Astrocyte (in vitro differentiated cells and primary cell): ENCODE measurements at regions not wholly inside any gene's neighbourhood (a gene's known extent, or its start where the extent isn't known, plus 50 kb on each side); places are given as distances from the start of the nearest gene placed in this dataset.

ENCODE experiments used
- DNase-seq: peaks from one replicate; pipeline ENCODE4 v3.0.0-alpha.2; 2010; ENCODE audit warnings: low read depth
- FAIRE-seq: peaks from 2 replicates; lab custom pipeline; 2011; peaks lifted over from hg19 to GRCh38; lab: Jason Lieb, UNC
- H2AFZ ChIP-seq: 2 replicates; pipeline ENCODE4 v1.6.0; 2012; ENCODE audit warnings: low read depth, low read length, inconsistent platforms
- H3K27ac ChIP-seq: 2 replicates; pipeline ENCODE4 v1.5.1; 2011; ENCODE audit warnings: low read depth, low read length, inconsistent platforms
- H3K27me3 ChIP-seq: 2 replicates; pipeline ENCODE4 v1.6.0; 2011; ENCODE audit warnings: low read length, inconsistent platforms; ENCODE audit not compliant: insufficient read depth
- H3K36me3 ChIP-seq: 2 replicates; pipeline ENCODE4 v1.5.1; 2011; ENCODE audit warnings: low read length, inconsistent platforms; ENCODE audit not compliant: insufficient read depth
- H3K4me1 ChIP-seq: 2 replicates; pipeline ENCODE4 v1.5.1; 2011; ENCODE audit warnings: low read length, inconsistent platforms; ENCODE audit not compliant: insufficient read depth
- H3K4me2 ChIP-seq: 2 replicates; pipeline ENCODE4 v1.6.0; 2012; ENCODE audit warnings: low read length, inconsistent platforms
- H3K4me3 ChIP-seq: 2 replicates; pipeline ENCODE4 v1.5.1; 2011; ENCODE audit warnings: low read depth, mild to moderate bottlenecking, low read length, inconsistent platforms; ENCODE audit not compliant: insufficient read depth
- H3K79me2 ChIP-seq: 2 replicates; pipeline ENCODE4 v1.6.0; 2012; ENCODE audit warnings: mild to moderate bottlenecking, low read length, inconsistent platforms; ENCODE audit not compliant: insufficient read depth
- H3K9ac ChIP-seq: 2 replicates; pipeline ENCODE4 v1.6.0; 2012; ENCODE audit warnings: mild to moderate bottlenecking, low read length, inconsistent platforms
- H3K9me3 ChIP-seq: 2 replicates; pipeline ENCODE4 v1.5.1; 2012; ENCODE audit warnings: low read depth, mild to moderate bottlenecking, low read length, inconsistent platforms; ENCODE audit not compliant: insufficient read depth
- H4K20me1 ChIP-seq: 2 replicates; pipeline ENCODE4 v1.6.0; 2012; ENCODE audit warnings: low read length, inconsistent platforms; ENCODE audit not compliant: insufficient read depth
- H3K27ac Mint-ChIP-seq: one replicate; pipeline ENCODE4 v1.8.0; 2021; ENCODE audit warnings: mild to moderate bottlenecking, mixed read lengths; ENCODE audit not compliant: unreplicated experiment
- H3K27me3 Mint-ChIP-seq: one replicate; pipeline ENCODE4 v1.8.0; 2021; ENCODE audit warnings: low read depth, mixed read lengths; ENCODE audit not compliant: unreplicated experiment
- H3K36me3 Mint-ChIP-seq: one replicate; pipeline ENCODE4 v1.8.0; 2021; ENCODE audit warnings: low read depth, mixed read lengths; ENCODE audit not compliant: unreplicated experiment
- H3K4me1 Mint-ChIP-seq: one replicate; pipeline ENCODE4 v1.8.0; 2021; ENCODE audit warnings: low read depth, mixed read lengths; ENCODE audit not compliant: unreplicated experiment
- H3K4me3 Mint-ChIP-seq: one replicate; pipeline ENCODE4 v1.8.0; 2021; ENCODE audit warnings: mild to moderate bottlenecking, moderate library complexity, mixed read lengths; ENCODE audit not compliant: unreplicated experiment
- H3K9me3 Mint-ChIP-seq: one replicate; pipeline ENCODE4 v1.8.0; 2021; ENCODE audit warnings: mild to moderate bottlenecking, mixed read lengths; ENCODE audit not compliant: unreplicated experiment
- CTCF ChIP-seq: IDR thresholded peaks from 2 replicates; pipeline ENCODE4 v1.5.1; 2011; ENCODE audit warnings: low read depth, mild to moderate bottlenecking, inconsistent platforms, low read length, moderate library complexity; ENCODE audit not compliant: insufficient read depth
- EZH2 ChIP-seq: IDR thresholded peaks from 2 replicates; pipeline ENCODE4 v1.6.1; 2012; ENCODE audit warnings: mild to moderate bottlenecking, low read length, inconsistent platforms; ENCODE audit not compliant: insufficient read depth

GRCh38 chr4:89410687-89411086 lies 103.1 kb upstream of the GPRIN3 start:
- no peaks in the 10 kb centered on the region for H3K27me3 ChIP-seq
- Mint-ChIP-seq H3K4me3 (peak overlapping the region; percentile 42), H3K4me1 (peaks cover 53% of the 10 kb centered on the region), H3K36me3 (peaks cover 3% of the 10 kb centered on the region), H3K27me3 (no peaks in the 10 kb centered on the region), H3K27ac (peak overlapping the region; percentile 84), H3K9me3 (peaks cover 2% of the 10 kb centered on the region)
- H3K4me2 ChIP-seq = peak overlapping the region; percentile 66
- H3K79me2 ChIP-seq = no peaks in the 10 kb centered on the region
- H3K4me3 ChIP-seq = no peak overlapping the region
- H3K9me3 ChIP-seq = no peaks in the 10 kb centered on the region
- no peak overlapping the region for H3K9ac ChIP-seq
- H2AFZ ChIP-seq = peak overlapping the region; percentile 20
- peaks cover 13% of the 10 kb centered on the region for H3K4me1 ChIP-seq
- DNase-seq = peak; percentile 93
- TF ChIP-seq CTCF = no peak
- no peak for TF ChIP-seq EZH2
- no peaks in the 10 kb centered on the region for H4K20me1 ChIP-seq
- H3K36me3 ChIP-seq = no peaks in the 10 kb centered on the region
- no peak for FAIRE-seq
- H3K27ac ChIP-seq = peak overlapping the region; percentile 43

- Histone ChIP-seq H3K9me3 (no peaks in the 10 kb centered on the region), H3K4me1 (no peaks in the 10 kb centered on the region), H3K27ac (no peak overlapping the region), H4K20me1 (no peaks in the 10 kb centered on the region), H3K27me3 (no peaks in the 10 kb centered on the region), H3K9ac (no peak overlapping the region), H2AFZ (no peak overlapping the region), H3K4me2 (no peak overlapping the region), H3K36me3 (no peaks in the 10 kb centered on the region), H3K79me2 (no peaks in the 10 kb centered on the region), H3K4me3 (no peak overlapping the region)
- Mint-ChIP-seq H3K27ac (no peak overlapping the region), H3K36me3 (peaks cover 3% of the 10 kb centered on the region), H3K4me1 (peaks cover 21% of the 10 kb centered on the region), H3K27me3 (no peaks in the 10 kb centered on the region), H3K9me3 (peaks cover 2% of the 10 kb centered on the region), H3K4me3 (no peak overlapping the region)
- DNase-seq (no peak), FAIRE-seq (no peak)
- no peak for TF ChIP-seq CTCF
- TF ChIP-seq EZH2 = no peak
These were observed 96.9 kb upstream of the GPRIN3 start for GRCh38 chr4:89404530-89404929.

- Histone ChIP-seq H4K20me1 (no peaks in the 10 kb centered on the region), H3K36me3 (no peaks in the 10 kb centered on the region), H2AFZ (no peak overlapping the region), H3K4me2 (no peak overlapping the region), H3K9me3 (no peaks in the 10 kb centered on the region), H3K9ac (no peak overlapping the region), H3K27ac (no peak overlapping the region), H3K27me3 (no peaks in the 10 kb centered on the region), H3K4me1 (no peaks in the 10 kb centered on the region), H3K4me3 (no peak overlapping the region), H3K79me2 (no peaks in the 10 kb centered on the region)
- peaks cover 2% of the 10 kb centered on the region for H3K9me3 Mint-ChIP-seq
- peaks cover 15% of the 10 kb centered on the region for H3K4me1 Mint-ChIP-seq
- no peak overlapping the region for H3K27ac Mint-ChIP-seq
- DNase-seq (no peak), FAIRE-seq (no peak)
- H3K4me3 Mint-ChIP-seq = no peak overlapping the region
- TF ChIP-seq EZH2 = no peak
- TF ChIP-seq CTCF = no peak
- H3K27me3 Mint-ChIP-seq = no peaks in the 10 kb centered on the region
- peaks cover 2% of the 10 kb centered on the region for H3K36me3 Mint-ChIP-seq
These were observed 96.2 kb upstream of the GPRIN3 start for GRCh38 chr4:89403826-89404225.
